ENCODE measurements at regions not wholly inside any gene's neighbourhood (a gene's known extent, or its start where the extent isn't known, plus 50 kb on each side); places are given as distances from the start of the nearest gene placed in this dataset.

- BruUV-seq (replicated peaks): no TSS peak
- CTCF ChIA-PET (ENCODE audit: low intra/inter-chr PET ratio): no interaction called here
- intact Hi-C loops (cut with micrococcal nuclease): no loop called here
Observed at GRCh38 chr14:61875483-61875882, 113.3 kb downstream of the SNAPC1 start.

More at GRCh38 chr14:61875483-61875882, 113.3 kb downstream of the SNAPC1 start:
- H3K4me2 ChIP-seq (ENCODE audit: insufficient read depth, low read length): no peak overlapping the region
- H3K9ac ChIP-seq (ENCODE audit: insufficient read depth in 1 of 2, low read depth in 2 of 2, low read length in 2 of 2): no peak overlapping the region
- in situ Hi-C loops (cut with MboI): loop anchor here (25.0 kb wide), 1 partner anchor 1412 kb away; no protein-coding TSS in a partner anchor
- DNase-seq (ENCODE audit: extremely low read depth in 1 of 4, low spot score in 3 of 4) (no peak), ATAC-seq (no peak), FAIRE-seq (no peak)
- H3K9me1 ChIP-seq (ENCODE audit: control insufficient read depth, insufficient read depth, low read length): no peaks in the 10 kb centered on the region
- no peak overlapping the region for H2AFZ ChIP-seq (ENCODE audit: low read depth, low read length)
- no peaks in the 10 kb centered on the region for H3K4me1 ChIP-seq (replicated peaks in 1 of 2; ENCODE audit: control insufficient read depth in 2 of 2, insufficient read depth in 2 of 2, low read length in 2 of 2)
- POLR2A ChIA-PET: no interaction called here
- H3K27ac ChIP-seq (ENCODE audit: extremely low read depth, low read depth, low read length): no peak overlapping the region
- no peaks in the 10 kb centered on the region; the same call in 1 of the 2 replicates for H3K9me3 ChIP-seq (replicated peaks; ENCODE audit: control insufficient read depth, insufficient read depth, low read depth, low read length)
- no peaks in the 10 kb centered on the region for H3K79me2 ChIP-seq (ENCODE audit: control insufficient read depth, insufficient read depth, low read length)
- no peak overlapping the region for H3K4me3 ChIP-seq
- 0% methylated on average over 1 of the region's 1 CpG for WGBS (ENCODE audit: insufficient coverage, low coverage, missing lambda C conversion rate)
- H4K20me1 ChIP-seq (replicated peaks; ENCODE audit: control insufficient read depth, insufficient read depth, low read length): no peaks in the 10 kb centered on the region
- no peaks in the 10 kb centered on the region for H3K36me3 ChIP-seq (ENCODE audit: control insufficient read depth, insufficient read depth, low read length)
- TF ChIP-seq ZNF76 (CRISPR knock-in tag; IDR thresholded peaks at IDR 0.05; ENCODE audit: borderline replicate concordance): no peak
- TF ChIP-seq SAP30 (IDR thresholded peaks at IDR 0.05; ENCODE audit: borderline replicate concordance, insufficient read depth, low read depth, low read length, poor library complexity, severe bottlenecking): no peak
- TF ChIP-seq ZBTB43 (CRISPR knock-in tag; IDR thresholded peaks at IDR 0.05): no peak
- TF ChIP-seq ZHX1 (conservative IDR thresholded peaks at IDR 0.05; ENCODE audit: low read length): no peak
- TF ChIP-seq, protein P1, sequence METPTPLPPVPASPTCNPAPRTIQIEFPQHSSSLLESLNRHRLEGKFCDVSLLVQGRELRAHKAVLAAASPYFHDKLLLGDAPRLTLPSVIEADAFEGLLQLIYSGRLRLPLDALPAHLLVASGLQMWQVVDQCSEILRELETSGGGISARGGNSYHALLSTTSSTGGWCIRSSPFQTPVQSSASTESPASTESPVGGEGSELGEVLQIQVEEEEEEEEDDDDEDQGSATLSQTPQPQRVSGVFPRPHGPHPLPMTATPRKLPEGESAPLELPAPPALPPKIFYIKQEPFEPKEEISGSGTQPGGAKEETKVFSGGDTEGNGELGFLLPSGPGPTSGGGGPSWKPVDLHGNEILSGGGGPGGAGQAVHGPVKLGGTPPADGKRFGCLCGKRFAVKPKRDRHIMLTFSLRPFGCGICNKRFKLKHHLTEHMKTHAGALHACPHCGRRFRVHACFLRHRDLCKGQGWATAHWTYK (CRISPR knock-in tag; IDR thresholded peaks at IDR 0.05): no peak
- TF ChIP-seq HBP1 (CRISPR knock-in tag; IDR thresholded peaks at IDR 0.05): no peak
- no peak for TF ChIP-seq ZNF354B (CRISPR knock-in tag; IDR thresholded peaks at IDR 0.05)
- no peak for TF ChIP-seq MYNN (IDR thresholded peaks at IDR 0.05)
- no peak for TF ChIP-seq MYNN (CRISPR knock-in tag; IDR thresholded peaks at IDR 0.05)
- peaks cover 0 to 6% of the 10 kb centered on the region in 2 experiments; a peak in 2 of 5 replicates for H3K27me3 ChIP-seq (ENCODE audit: control insufficient read depth in 2 of 2, insufficient read depth in 2 of 2, low read length in 2 of 2)
